HUES6 (cell line): ENCODE measurements at regions not wholly inside any gene's neighbourhood (a gene's known extent, or its start where the extent isn't known, plus 50 kb on each side); places are given as distances from the start of the nearest gene placed in this dataset.
"Not testable (repeated sequence)": the region's sequence is repeated elsewhere in the genome, so short reads cannot be mapped to it uniquely, and the experiment has no call there.

Experiments used
- H3K27ac ChIP-seq: 2 replicates; pipeline ENCODE4 v1.7.0; 2013; ENCODE audit warnings: low read depth, mild to moderate bottlenecking, low read length, inconsistent platforms
- H3K27me3 ChIP-seq: 2 replicates; pipeline ENCODE4 v1.6.1; 2013; ENCODE audit warnings: low read length; ENCODE audit not compliant: control insufficient read depth, insufficient read depth
- H3K36me3 ChIP-seq: 2 replicates; pipeline ENCODE4 v1.6.1; 2013; ENCODE audit warnings: low read length; ENCODE audit not compliant: control insufficient read depth, insufficient read depth
- H3K4me1 ChIP-seq: 2 replicates; pipeline ENCODE4 v1.6.1; 2013; ENCODE audit warnings: low read length; ENCODE audit not compliant: control insufficient read depth, insufficient read depth
- H3K4me3 ChIP-seq: 2 replicates; pipeline ENCODE4 v1.5.1; 2013; ENCODE audit warnings: low read depth, low read length
- H3K9ac ChIP-seq: one replicate; pipeline ENCODE4 v1.6.1; 2013; ENCODE audit warnings: mild to moderate bottlenecking, low read length
- H3K9me3 ChIP-seq: 2 replicates; pipeline ENCODE4 v1.6.1; 2013; ENCODE audit warnings: low read depth, low read length; ENCODE audit not compliant: control insufficient read depth, insufficient read depth

GRCh38 chr2:238723740-238724320 is 124.1 kb upstream of the TWIST2 start:
- not testable (repeated sequence) for H3K9me3 ChIP-seq, H3K4me1 ChIP-seq, H3K27me3 ChIP-seq, H3K9ac ChIP-seq, H3K4me3 ChIP-seq, H3K36me3 ChIP-seq, H3K27ac ChIP-seq

- Histone ChIP-seq H3K27ac (no peak overlapping the region), H3K36me3 (no peaks in the 10 kb centered on the region), H3K9me3 (peaks cover 8% of the 10 kb centered on the region), H3K9ac (no peak overlapping the region), H3K27me3 (no peaks in the 10 kb centered on the region), H3K4me1 (no peaks in the 10 kb centered on the region), H3K4me3 (no peak overlapping the region)
Observed at GRCh38 chr2:238724728-238725127, 123.2 kb upstream of the TWIST2 start.

- no peaks in the 10 kb centered on the region for H3K27me3 ChIP-seq
- H3K36me3 ChIP-seq: no peaks in the 10 kb centered on the region
- no peak overlapping the region for H3K4me3 ChIP-seq
- no peaks in the 10 kb centered on the region for H3K4me1 ChIP-seq
- H3K9me3 ChIP-seq: peaks cover 8% of the 10 kb centered on the region
- H3K27ac ChIP-seq: no peak overlapping the region
- no peak overlapping the region for H3K9ac ChIP-seq
Observed at GRCh38 chr2:238725298-238725697, 122.6 kb upstream of the TWIST2 start.

- H3K4me1 ChIP-seq: no peaks in the 10 kb centered on the region
- H3K36me3 ChIP-seq: no peaks in the 10 kb centered on the region
- H3K27me3 ChIP-seq: no peaks in the 10 kb centered on the region
- peaks cover 8% of the 10 kb centered on the region for H3K9me3 ChIP-seq
- no peak overlapping the region for H3K4me3 ChIP-seq
- no peak overlapping the region for H3K27ac ChIP-seq
- H3K9ac ChIP-seq: no peak overlapping the region
Observed at GRCh38 chr2:238726670-238727584, 121.0 kb upstream of the TWIST2 start.

GRCh38 chr2:238727585-238728329 is 120.1 kb upstream of the TWIST2 start:
- H3K4me1 ChIP-seq: no peaks in the 10 kb centered on the region
- H3K36me3 ChIP-seq: no peaks in the 10 kb centered on the region
- no peak overlapping the region for H3K9ac ChIP-seq
- H3K9me3 ChIP-seq: peaks cover 2% of the 10 kb centered on the region
- H3K27ac ChIP-seq: no peak overlapping the region
- H3K4me3 ChIP-seq: no peak overlapping the region
- H3K27me3 ChIP-seq: no peaks in the 10 kb centered on the region

GRCh38 chr2:238728330-238729260 is 119.3 kb upstream of the TWIST2 start:
- Histone ChIP-seq H3K4me1 (no peaks in the 10 kb centered on the region), H3K27ac (no peak overlapping the region), H3K9me3 (peaks cover 2% of the 10 kb centered on the region; the same call in 1 of the 2 replicates), H3K27me3 (no peaks in the 10 kb centered on the region), H3K9ac (no peak overlapping the region), H3K4me3 (no peak overlapping the region), H3K36me3 (no peaks in the 10 kb centered on the region)

- Histone ChIP-seq H3K27ac (no peak overlapping the region), H3K36me3 (no peaks in the 10 kb centered on the region), H3K9ac (no peak overlapping the region), H3K9me3 (peaks cover 2% of the 10 kb centered on the region; the same call in 1 of the 2 replicates), H3K4me3 (no peak overlapping the region), H3K4me1 (no peaks in the 10 kb centered on the region), H3K27me3 (no peaks in the 10 kb centered on the region)
Observed at GRCh38 chr2:238729261-238729935, 118.5 kb upstream of the TWIST2 start.

GRCh38 chr2:238730001-238730669 is 117.8 kb upstream of the TWIST2 start:
- H3K27ac ChIP-seq: no peak overlapping the region
- no peaks in the 10 kb centered on the region for H3K27me3 ChIP-seq
- H3K9me3 ChIP-seq: peaks cover 2% of the 10 kb centered on the region; the same call in 1 of the 2 replicates

GRCh38 chr2:238730881-238731280 is 117.0 kb upstream of the TWIST2 start:
- H3K9ac ChIP-seq: no peak overlapping the region
- H3K27ac ChIP-seq: no peak overlapping the region
- H3K9me3 ChIP-seq: no peaks in the 10 kb centered on the region
- H3K4me1 ChIP-seq: no peaks in the 10 kb centered on the region
- H3K4me3 ChIP-seq: no peak overlapping the region
- no peaks in the 10 kb centered on the region for H3K27me3 ChIP-seq
- no peaks in the 10 kb centered on the region for H3K36me3 ChIP-seq

More at GRCh38 chr2:238730001-238730669, 117.8 kb upstream of the TWIST2 start:
- H3K4me1 ChIP-seq: no peaks in the 10 kb centered on the region
- H3K4me3 ChIP-seq: no peak overlapping the region
- H3K36me3 ChIP-seq: no peaks in the 10 kb centered on the region
- no peak overlapping the region for H3K9ac ChIP-seq
